ENCODE measurements at regions not wholly inside any gene's neighbourhood (a gene's known extent, or its start where the extent isn't known, plus 50 kb on each side); places are given as distances from the start of the nearest gene placed in this dataset.

DNA sequence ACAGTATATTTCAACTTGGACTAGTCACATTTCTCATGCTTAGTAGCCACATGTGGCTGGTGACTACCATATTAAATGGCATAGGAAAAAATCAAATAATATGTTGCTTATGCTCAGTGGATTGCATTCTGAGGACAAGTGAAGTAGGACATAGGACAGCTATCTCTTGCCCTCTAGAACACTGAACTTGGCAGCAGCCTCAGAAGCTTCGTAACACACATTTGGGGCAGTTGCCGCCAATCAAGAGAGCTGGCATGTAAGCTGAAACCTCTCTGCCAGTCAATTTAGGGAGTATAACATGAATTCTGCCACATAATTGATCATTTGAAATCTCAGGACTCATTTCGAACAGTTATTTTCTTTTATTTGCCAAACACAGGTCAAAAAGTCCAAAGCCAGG is 505.5 kb downstream of the MAT2B start:
- POLR2A ChIA-PET: no interaction called here
- no peak for DNase-seq (ENCODE audit: extremely low spot score)
- TF ChIP-seq CTCF (IDR thresholded peaks at IDR 0.05; ENCODE audit: control extremely low read depth, extremely low read depth, low read depth, missing control alignments): no peak
- CTCF ChIA-PET: no interaction called here

DNA sequence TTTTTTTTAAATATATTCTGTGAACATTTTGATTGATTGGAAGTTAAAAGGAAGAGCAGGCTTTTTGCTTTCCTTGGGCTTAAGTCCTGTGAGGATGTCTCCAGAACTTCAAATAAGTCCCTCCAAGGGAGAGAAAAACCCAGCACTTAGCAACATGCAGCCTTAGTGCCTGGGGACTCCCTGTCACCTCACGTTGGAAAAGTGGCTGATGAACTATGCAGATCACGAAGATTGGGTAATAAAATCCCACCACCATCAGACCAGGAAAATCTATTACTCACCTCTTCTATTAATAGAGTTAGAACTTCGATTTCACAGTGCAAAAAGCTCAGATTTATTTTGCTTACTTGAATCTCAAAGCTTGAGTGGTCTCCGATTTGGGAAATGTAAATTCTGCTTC is 507.0 kb downstream of the MAT2B start:
- CTCF ChIA-PET: interaction anchor here (0.6 to 1.4 kb wide), 13 partner anchors 9 to 1214 kb away, joined by 3 to 15 read pairs (median 4); no protein-coding TSS in a partner anchor
- no peak for DNase-seq (ENCODE audit: extremely low spot score)
- no peak for TF ChIP-seq CTCF (IDR thresholded peaks at IDR 0.05; ENCODE audit: control extremely low read depth, extremely low read depth, low read depth, missing control alignments)
- POLR2A ChIA-PET: no interaction called here

GRCh38 chr5:164013077-164013670 is 507.8 kb downstream of the MAT2B start:
- CTCF ChIA-PET: interaction anchor here (0.6 to 1.4 kb wide), 15 partner anchors 8 to 1213 kb away, joined by 3 to 15 read pairs (median 3); no protein-coding TSS in a partner anchor

DNA sequence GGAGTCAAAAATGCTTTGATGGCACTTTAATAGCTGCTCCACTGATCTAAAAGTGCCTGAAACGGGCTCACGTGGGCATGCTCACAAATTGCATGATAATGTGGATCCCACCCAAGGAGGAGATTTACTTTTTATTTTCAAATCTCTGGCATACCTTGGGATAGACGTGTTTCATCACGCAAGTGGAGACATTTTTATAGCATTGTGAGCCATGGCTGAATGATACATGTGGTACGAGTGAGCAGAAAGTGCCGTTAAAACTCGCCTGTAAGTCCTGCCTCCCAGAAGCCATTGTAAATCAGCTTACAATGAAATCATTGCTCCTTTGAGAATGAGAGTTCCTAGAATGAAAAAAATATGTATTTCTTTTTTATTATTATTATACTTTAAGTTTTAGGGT is 514.7 kb downstream of the MAT2B start:
- ChIA-PET CTCF (interaction anchor here (1.0 to 2.4 kb wide), 3 partner anchors 7 to 484 kb away, joined by 4 to 11 read pairs (median 6); no protein-coding TSS in a partner anchor), POLR2A (no interaction called here)
- DNase-seq (ENCODE audit: extremely low spot score): no peak
- no peak for TF ChIP-seq CTCF (IDR thresholded peaks at IDR 0.05; ENCODE audit: control extremely low read depth, extremely low read depth, low read depth, missing control alignments)

More at GRCh38 chr5:164013077-164013670, 507.8 kb downstream of the MAT2B start:
- peak; percentile 59 for TF ChIP-seq CTCF (IDR thresholded peaks at IDR 0.05; ENCODE audit: control extremely low read depth, extremely low read depth, low read depth, missing control alignments)
- DNase-seq (ENCODE audit: extremely low spot score): peak; percentile 24
- POLR2A ChIA-PET: no interaction called here

- CTCF ChIA-PET: no interaction called here
- no peak for TF ChIP-seq CTCF (IDR thresholded peaks at IDR 0.05; ENCODE audit: control extremely low read depth, extremely low read depth, low read depth, missing control alignments)
- DNase-seq (ENCODE audit: extremely low spot score): no peak
- POLR2A ChIA-PET: no interaction called here
Observed at GRCh38 chr5:164027738-164028137, 522.3 kb downstream of the MAT2B start.

DNA sequence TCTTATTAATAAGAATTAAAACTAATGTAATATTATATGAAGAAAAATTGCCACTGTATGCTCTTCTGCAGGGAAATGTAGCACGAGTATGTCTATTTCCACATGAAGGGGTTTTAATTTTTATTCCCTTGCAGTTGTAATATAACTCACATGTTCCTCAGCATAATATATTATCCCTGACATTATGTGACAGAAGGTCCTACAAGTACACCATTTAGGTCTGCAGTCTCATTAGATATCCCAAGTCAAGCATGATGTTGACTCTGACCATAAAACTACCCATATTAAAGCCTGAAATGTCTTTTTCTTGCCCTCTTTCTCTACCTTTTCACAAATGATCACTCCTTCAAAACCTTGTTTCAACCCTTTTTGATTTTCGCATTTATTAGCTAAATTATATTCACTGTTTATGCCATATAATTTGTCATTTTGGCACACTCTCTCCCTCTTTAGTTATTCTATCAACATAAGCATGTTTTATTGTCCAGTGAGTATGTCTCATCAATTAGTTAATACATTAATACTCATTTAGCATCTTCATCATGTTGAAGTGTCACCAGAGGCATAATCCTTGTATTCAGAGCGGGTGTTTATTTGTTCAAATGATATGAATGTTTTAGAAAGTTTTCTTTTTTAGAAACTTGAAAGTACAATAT is 532.8 kb downstream of the MAT2B start:
- no peak for DNase-seq (ENCODE audit: extremely low spot score)
- ChIA-PET POLR2A (no interaction called here), CTCF (no interaction called here)
- TF ChIP-seq CTCF (IDR thresholded peaks at IDR 0.05; ENCODE audit: control extremely low read depth, extremely low read depth, low read depth, missing control alignments): no peak

Data from GM10248 (cell line).